ENCODE measurements at regions not wholly inside any gene's neighbourhood (a gene's known extent, or its start where the extent isn't known, plus 50 kb on each side); places are given as distances from the start of the nearest gene placed in this dataset.

- no peak overlapping the region for H3K4me3 ChIP-seq (ENCODE audit: low read depth, poor library complexity, severe bottlenecking)
- intact Hi-C loops (cut with DNase I; ENCODE audit: low total_unique reads), result no loop called here
- no peak for DNase-seq (ENCODE audit: low spot score in 2 of 2)
- TF ChIP-seq POLR2A (IDR thresholded peaks at IDR 0.05) (no peak), CTCF (IDR thresholded peaks at IDR 0.05) (no peak)
Observed at GRCh38 chr11:87490671-87491070, 452.9 kb downstream of the TMEM135 start.

GRCh38 chr11:87484566-87484965, 446.8 kb downstream of the TMEM135 start:
- intact Hi-C loops (cut with DNase I; ENCODE audit: low total_unique reads), result no loop called here
- WGBS, 2 donors, result 94 to 99% methylated on average over 3 of the region's 3 CpGs
- no peak for DNase-seq (ENCODE audit: low spot score in 2 of 2)
- H3K4me3 ChIP-seq (ENCODE audit: low read depth, poor library complexity, severe bottlenecking), result no peak overlapping the region
- TF ChIP-seq CTCF (IDR thresholded peaks at IDR 0.05) (no peak), POLR2A (IDR thresholded peaks at IDR 0.05) (no peak)

GRCh38 chr11:87477321-87477720, 439.6 kb downstream of the TMEM135 start:
- intact Hi-C loops (cut with DNase I; ENCODE audit: low total_unique reads), result no loop called here
- DNase-seq (ENCODE audit: low spot score in 2 of 2), result no peak
- 64 to 67% methylated on average over 2 of the region's 2 CpGs for WGBS, 2 donors
- TF ChIP-seq CTCF (IDR thresholded peaks at IDR 0.05) (no peak), POLR2A (IDR thresholded peaks at IDR 0.05) (no peak)
- H3K4me3 ChIP-seq (ENCODE audit: low read depth, poor library complexity, severe bottlenecking), result no peak overlapping the region

- H3K4me3 ChIP-seq (ENCODE audit: low read depth, poor library complexity, severe bottlenecking), result no peak overlapping the region
- TF ChIP-seq CTCF (IDR thresholded peaks at IDR 0.05), result no peak
- TF ChIP-seq POLR2A (IDR thresholded peaks at IDR 0.05), result no peak
- intact Hi-C loops (cut with DNase I; ENCODE audit: low total_unique reads), result no loop called here
- 69 to 76% methylated on average over 1 of the region's 1 CpG for WGBS, 2 donors
- DNase-seq (ENCODE audit: low spot score in 2 of 2), result no peak
Observed at GRCh38 chr11:87473174-87473573, 435.4 kb downstream of the TMEM135 start.

- WGBS, 2 donors, result 15 to 17% methylated on average over 2 of the region's 2 CpGs
- H3K4me3 ChIP-seq (ENCODE audit: low read depth, poor library complexity, severe bottlenecking), result no peak overlapping the region
- intact Hi-C loops (cut with DNase I; ENCODE audit: low total_unique reads), result no loop called here
- TF ChIP-seq CTCF (IDR thresholded peaks at IDR 0.05), result no peak
- no peak for TF ChIP-seq POLR2A (IDR thresholded peaks at IDR 0.05)
- peak in 1 of 2 donors; percentile 61 for DNase-seq (ENCODE audit: low spot score in 2 of 2)
Observed at GRCh38 chr11:87466223-87466622, 428.5 kb downstream of the TMEM135 start.

- TF ChIP-seq POLR2A (IDR thresholded peaks at IDR 0.05), result no peak
- TF ChIP-seq CTCF (IDR thresholded peaks at IDR 0.05), result no peak
- no peak for DNase-seq (ENCODE audit: low spot score in 2 of 2)
- 48 to 56% methylated on average over 4 of the region's 4 CpGs for WGBS, 2 donors
- intact Hi-C loops (cut with DNase I; ENCODE audit: low total_unique reads), result no loop called here
- no peak overlapping the region for H3K4me3 ChIP-seq (ENCODE audit: low read depth, poor library complexity, severe bottlenecking)
Observed at GRCh38 chr11:87465716-87466115, 428.0 kb downstream of the TMEM135 start.

Data from lower leg skin (tissue), 4 donors.